D721Med (cell line): ENCODE measurements at regions not wholly inside any gene's neighbourhood (a gene's known extent, or its start where the extent isn't known, plus 50 kb on each side); places are given as distances from the start of the nearest gene placed in this dataset.
A peak's percentile ranks its signal among the peaks of the same experiment; 100 is the strongest.
"Not testable (repeated sequence)": the region's sequence is repeated elsewhere in the genome, so short reads cannot be mapped to it uniquely, and the experiment has no call there.

Experiments used
- DNase-seq: peaks from one replicate; pipeline ENCODE4 v3.0.0; 2011; ENCODE audit warnings: low spot score; ENCODE audit not compliant: insufficient read length
- FAIRE-seq: peaks from 2 replicates; lab custom pipeline; 2011; peaks lifted over from hg19 to GRCh38; lab: Jason Lieb, UNC
- CTCF ChIP-seq: IDR thresholded peaks from 2 replicates; pipeline ENCODE4 v1.5.1; 2012; ENCODE audit warnings: mild to moderate bottlenecking, control low read depth; ENCODE audit not compliant: insufficient read depth; ENCODE audit errors: missing control alignments

- DNase-seq (no peak), FAIRE-seq (no peak)
- TF ChIP-seq CTCF, result no peak
Measured at GRCh38 chr11:41666951-41667653, 207.7 kb upstream of the LRRC4C start.

GRCh38 chr11:41675205-41675604 is 215.8 kb upstream of the LRRC4C start:
- TF ChIP-seq CTCF, result no peak
- no peak for FAIRE-seq
- no peak for DNase-seq

GRCh38 chr11:41713030-41713429 is 253.6 kb upstream of the LRRC4C start:
- TF ChIP-seq CTCF, result no peak
- DNase-seq, result no peak
- no peak for FAIRE-seq

GRCh38 chr11:41714101-41714500 is 254.6 kb upstream of the LRRC4C start:
- DNase-seq (no peak), FAIRE-seq (no peak)
- TF ChIP-seq CTCF, result no peak

GRCh38 chr11:41716862-41717261 is 257.4 kb upstream of the LRRC4C start:
- DNase-seq (no peak), FAIRE-seq (no peak)
- no peak for TF ChIP-seq CTCF

GRCh38 chr11:41720761-41721160 is 261.3 kb upstream of the LRRC4C start:
- TF ChIP-seq CTCF, result no peak
- FAIRE-seq, result peak; percentile 87
- peak; percentile 17 for DNase-seq

- not testable (repeated sequence) for DNase-seq, FAIRE-seq
Measured at GRCh38 chr11:41728161-41728560, 268.7 kb upstream of the LRRC4C start.
